Ishikawa (cell line): ENCODE measurements at regions not wholly inside any gene's neighbourhood (a gene's known extent, or its start where the extent isn't known, plus 50 kb on each side); places are given as distances from the start of the nearest gene placed in this dataset.

Experiments used
- EP300 ChIP-seq: IDR thresholded peaks from 2 replicates; pipeline ENCODE4 v1.6.1; 2012; ENCODE audit warnings: borderline replicate concordance
- RAD21 ChIP-seq: IDR thresholded peaks from 2 replicates; pipeline ENCODE4 v1.6.1; 2012; ENCODE audit warnings: low read depth
- TF ChIP-seq, protein P1 (sequence below): IDR thresholded peaks from 2 replicates; pipeline ENCODE4 v1.6.1; 2012
- TF ChIP-seq, protein P2 (sequence below): IDR thresholded peaks from 2 replicates; pipeline ENCODE4 v1.6.1; 2012; ENCODE audit warnings: low read depth, mild to moderate bottlenecking
- TF ChIP-seq, protein P3 (sequence below): IDR thresholded peaks from 2 replicates; pipeline ENCODE4 v1.6.1; 2012

DNA sequence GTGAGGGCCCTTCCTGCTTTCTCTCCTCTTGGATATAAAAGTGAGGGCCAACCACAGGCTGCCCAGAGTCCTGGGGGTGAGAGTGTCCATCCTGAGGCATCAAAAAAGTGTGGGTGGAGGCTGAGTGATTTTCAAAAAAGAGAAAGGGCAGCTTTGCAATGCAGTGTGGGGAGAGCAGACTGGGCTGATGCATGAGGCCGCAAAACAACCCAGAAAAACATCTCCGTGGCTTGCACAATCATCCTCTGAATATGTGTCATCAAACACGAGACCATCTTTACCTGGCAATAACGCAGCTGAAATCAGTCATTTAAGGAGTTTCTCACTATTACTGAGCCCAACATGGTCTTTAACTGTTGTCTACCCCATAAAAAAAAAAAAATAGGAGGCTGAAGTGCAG is 191.2 kb upstream of the SOX4 start:
- TF ChIP-seq RAD21 (no peak), EP300 (no peak)
- TF ChIP-seq, protein P1, sequence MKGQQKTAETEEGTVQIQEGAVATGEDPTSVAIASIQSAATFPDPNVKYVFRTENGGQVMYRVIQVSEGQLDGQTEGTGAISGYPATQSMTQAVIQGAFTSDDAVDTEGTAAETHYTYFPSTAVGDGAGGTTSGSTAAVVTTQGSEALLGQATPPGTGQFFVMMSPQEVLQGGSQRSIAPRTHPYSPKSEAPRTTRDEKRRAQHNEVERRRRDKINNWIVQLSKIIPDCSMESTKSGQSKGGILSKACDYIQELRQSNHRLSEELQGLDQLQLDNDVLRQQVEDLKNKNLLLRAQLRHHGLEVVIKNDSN = no peak
- TF ChIP-seq, protein P2, sequence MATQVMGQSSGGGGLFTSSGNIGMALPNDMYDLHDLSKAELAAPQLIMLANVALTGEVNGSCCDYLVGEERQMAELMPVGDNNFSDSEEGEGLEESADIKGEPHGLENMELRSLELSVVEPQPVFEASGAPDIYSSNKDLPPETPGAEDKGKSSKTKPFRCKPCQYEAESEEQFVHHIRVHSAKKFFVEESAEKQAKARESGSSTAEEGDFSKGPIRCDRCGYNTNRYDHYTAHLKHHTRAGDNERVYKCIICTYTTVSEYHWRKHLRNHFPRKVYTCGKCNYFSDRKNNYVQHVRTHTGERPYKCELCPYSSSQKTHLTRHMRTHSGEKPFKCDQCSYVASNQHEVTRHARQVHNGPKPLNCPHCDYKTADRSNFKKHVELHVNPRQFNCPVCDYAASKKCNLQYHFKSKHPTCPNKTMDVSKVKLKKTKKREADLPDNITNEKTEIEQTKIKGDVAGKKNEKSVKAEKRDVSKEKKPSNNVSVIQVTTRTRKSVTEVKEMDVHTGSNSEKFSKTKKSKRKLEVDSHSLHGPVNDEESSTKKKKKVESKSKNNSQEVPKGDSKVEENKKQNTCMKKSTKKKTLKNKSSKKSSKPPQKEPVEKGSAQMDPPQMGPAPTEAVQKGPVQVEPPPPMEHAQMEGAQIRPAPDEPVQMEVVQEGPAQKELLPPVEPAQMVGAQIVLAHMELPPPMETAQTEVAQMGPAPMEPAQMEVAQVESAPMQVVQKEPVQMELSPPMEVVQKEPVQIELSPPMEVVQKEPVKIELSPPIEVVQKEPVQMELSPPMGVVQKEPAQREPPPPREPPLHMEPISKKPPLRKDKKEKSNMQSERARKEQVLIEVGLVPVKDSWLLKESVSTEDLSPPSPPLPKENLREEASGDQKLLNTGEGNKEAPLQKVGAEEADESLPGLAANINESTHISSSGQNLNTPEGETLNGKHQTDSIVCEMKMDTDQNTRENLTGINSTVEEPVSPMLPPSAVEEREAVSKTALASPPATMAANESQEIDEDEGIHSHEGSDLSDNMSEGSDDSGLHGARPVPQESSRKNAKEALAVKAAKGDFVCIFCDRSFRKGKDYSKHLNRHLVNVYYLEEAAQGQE = no peak
- TF ChIP-seq, protein P3, sequence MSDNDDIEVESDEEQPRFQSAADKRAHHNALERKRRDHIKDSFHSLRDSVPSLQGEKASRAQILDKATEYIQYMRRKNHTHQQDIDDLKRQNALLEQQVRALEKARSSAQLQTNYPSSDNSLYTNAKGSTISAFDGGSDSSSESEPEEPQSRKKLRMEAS = no peak
